GM12878 (cell line): ENCODE measurements at regions not wholly inside any gene's neighbourhood (a gene's known extent, or its start where the extent isn't known, plus 50 kb on each side); places are given as distances from the start of the nearest gene placed in this dataset.

Experiments
- TF ChIP-seq, protein P1 (sequence below): IDR thresholded peaks from 2 replicates; pipeline ENCODE4 v1.6.1; 2012; ENCODE audit warnings: low read length, inconsistent platforms
- TF ChIP-seq, protein P2 (sequence below): fragments of 450-650 bp; IDR thresholded peaks from 2 replicates; pipeline ENCODE4 v1.6.1; 2017; ENCODE audit warnings: mild to moderate bottlenecking
- TF ChIP-seq, protein P3 (sequence below), 3 experiments: IDR thresholded peaks in 2 of 3; conservative IDR thresholded peaks in 1 of 3; 2 replicates each; pipeline ENCODE4 v1.5.1; 2011; ENCODE audit warnings: low read depth in 3 of 3, low read length in 3 of 3, mild to moderate bottlenecking in 3 of 3, control low read depth in 2 of 3, moderate library complexity in 2 of 3, inconsistent platforms in 1 of 3, mixed read lengths in 1 of 3; ENCODE audit not compliant: control insufficient read depth in 2 of 3, insufficient read depth in 1 of 3; ENCODE audit errors: extremely low read depth in 1 of 3

DNA sequence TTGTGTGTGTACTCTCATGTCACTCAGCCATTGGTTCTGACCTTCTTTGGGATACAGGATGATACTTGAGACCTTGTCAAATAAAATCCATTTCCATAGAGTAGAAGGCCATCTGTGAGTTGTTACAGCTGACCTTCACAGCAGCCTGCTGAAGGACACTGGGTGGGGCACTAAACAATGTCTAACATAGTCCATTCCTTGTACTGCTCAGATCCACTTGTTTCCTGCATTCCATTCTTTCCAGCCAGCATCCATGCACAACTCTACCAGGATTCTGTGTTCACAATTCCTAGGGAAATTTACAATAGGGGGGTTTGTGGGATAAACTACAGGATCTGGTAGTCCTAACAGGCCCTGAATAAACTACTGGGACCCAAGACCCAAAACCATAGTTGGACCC is 286.4 kb downstream of the RASEF start:
- TF ChIP-seq, protein P1, sequence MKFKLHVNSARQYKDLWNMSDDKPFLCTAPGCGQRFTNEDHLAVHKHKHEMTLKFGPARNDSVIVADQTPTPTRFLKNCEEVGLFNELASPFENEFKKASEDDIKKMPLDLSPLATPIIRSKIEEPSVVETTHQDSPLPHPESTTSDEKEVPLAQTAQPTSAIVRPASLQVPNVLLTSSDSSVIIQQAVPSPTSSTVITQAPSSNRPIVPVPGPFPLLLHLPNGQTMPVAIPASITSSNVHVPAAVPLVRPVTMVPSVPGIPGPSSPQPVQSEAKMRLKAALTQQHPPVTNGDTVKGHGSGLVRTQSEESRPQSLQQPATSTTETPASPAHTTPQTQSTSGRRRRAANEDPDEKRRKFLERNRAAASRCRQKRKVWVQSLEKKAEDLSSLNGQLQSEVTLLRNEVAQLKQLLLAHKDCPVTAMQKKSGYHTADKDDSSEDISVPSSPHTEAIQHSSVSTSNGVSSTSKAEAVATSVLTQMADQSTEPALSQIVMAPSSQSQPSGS: no peak
- TF ChIP-seq, protein P2, sequence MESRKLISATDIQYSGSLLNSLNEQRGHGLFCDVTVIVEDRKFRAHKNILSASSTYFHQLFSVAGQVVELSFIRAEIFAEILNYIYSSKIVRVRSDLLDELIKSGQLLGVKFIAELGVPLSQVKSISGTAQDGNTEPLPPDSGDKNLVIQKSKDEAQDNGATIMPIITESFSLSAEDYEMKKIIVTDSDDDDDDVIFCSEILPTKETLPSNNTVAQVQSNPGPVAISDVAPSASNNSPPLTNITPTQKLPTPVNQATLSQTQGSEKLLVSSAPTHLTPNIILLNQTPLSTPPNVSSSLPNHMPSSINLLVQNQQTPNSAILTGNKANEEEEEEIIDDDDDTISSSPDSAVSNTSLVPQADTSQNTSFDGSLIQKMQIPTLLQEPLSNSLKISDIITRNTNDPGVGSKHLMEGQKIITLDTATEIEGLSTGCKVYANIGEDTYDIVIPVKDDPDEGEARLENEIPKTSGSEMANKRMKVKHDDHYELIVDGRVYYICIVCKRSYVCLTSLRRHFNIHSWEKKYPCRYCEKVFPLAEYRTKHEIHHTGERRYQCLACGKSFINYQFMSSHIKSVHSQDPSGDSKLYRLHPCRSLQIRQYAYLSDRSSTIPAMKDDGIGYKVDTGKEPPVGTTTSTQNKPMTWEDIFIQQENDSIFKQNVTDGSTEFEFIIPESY: no peak
- TF ChIP-seq, protein P3, sequence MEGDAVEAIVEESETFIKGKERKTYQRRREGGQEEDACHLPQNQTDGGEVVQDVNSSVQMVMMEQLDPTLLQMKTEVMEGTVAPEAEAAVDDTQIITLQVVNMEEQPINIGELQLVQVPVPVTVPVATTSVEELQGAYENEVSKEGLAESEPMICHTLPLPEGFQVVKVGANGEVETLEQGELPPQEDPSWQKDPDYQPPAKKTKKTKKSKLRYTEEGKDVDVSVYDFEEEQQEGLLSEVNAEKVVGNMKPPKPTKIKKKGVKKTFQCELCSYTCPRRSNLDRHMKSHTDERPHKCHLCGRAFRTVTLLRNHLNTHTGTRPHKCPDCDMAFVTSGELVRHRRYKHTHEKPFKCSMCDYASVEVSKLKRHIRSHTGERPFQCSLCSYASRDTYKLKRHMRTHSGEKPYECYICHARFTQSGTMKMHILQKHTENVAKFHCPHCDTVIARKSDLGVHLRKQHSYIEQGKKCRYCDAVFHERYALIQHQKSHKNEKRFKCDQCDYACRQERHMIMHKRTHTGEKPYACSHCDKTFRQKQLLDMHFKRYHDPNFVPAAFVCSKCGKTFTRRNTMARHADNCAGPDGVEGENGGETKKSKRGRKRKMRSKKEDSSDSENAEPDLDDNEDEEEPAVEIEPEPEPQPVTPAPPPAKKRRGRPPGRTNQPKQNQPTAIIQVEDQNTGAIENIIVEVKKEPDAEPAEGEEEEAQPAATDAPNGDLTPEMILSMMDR (IDR thresholded peaks at IDR 0.05 in 2 of 3, conservative IDR thresholded peaks at IDR 0.05 in 1 of 3; ENCODE audit: control insufficient read depth in 2 of 3, extremely low read depth in 1 of 3, insufficient read depth in 1 of 3, low read depth in 3 of 3, low read length in 3 of 3): no peak
